Liver (tissue), 8 donors: ENCODE measurements at regions not wholly inside any gene's neighbourhood (a gene's known extent, or its start where the extent isn't known, plus 50 kb on each side); places are given as distances from the start of the nearest gene placed in this dataset.

Experiments used
- DNase-seq: peaks from one replicate; pipeline ENCODE4 v3.0.0-alpha.2; 2017; ENCODE audit warnings: low spot score
- H3K27ac ChIP-seq, 2 donors: one replicate each; pipeline ENCODE4 v1.7.0; 2013; ENCODE audit warnings: inconsistent platforms in 2 of 2, low read length in 2 of 2, control low read depth in 1 of 2, low read depth in 1 of 2, mild to moderate bottlenecking in 1 of 2
- H3K27me3 ChIP-seq, 4 donors: one replicate each; pipeline versions ENCODE4 v1.6.1 to v1.7.0; 2013; ENCODE audit warnings: low read length in 3 of 4, inconsistent platforms in 1 of 4, mild to moderate bottlenecking in 1 of 4, moderate library complexity in 1 of 4; ENCODE audit not compliant: control insufficient read depth in 4 of 4, insufficient read depth in 4 of 4
- H3K36me3 ChIP-seq, 4 donors: one replicate each; pipeline versions ENCODE4 v1.6.1 to v1.7.0; 2013; ENCODE audit warnings: low read length in 3 of 4, mild to moderate bottlenecking in 3 of 4, low read depth in 1 of 4, moderate library complexity in 1 of 4; ENCODE audit not compliant: control insufficient read depth in 4 of 4, insufficient read depth in 3 of 4
- H3K4me1 ChIP-seq, 4 donors: one replicate each; pipeline versions ENCODE4 v1.6.1 to v1.7.0; 2013; ENCODE audit warnings: low read length in 3 of 4, mild to moderate bottlenecking in 3 of 4, moderate library complexity in 1 of 4; ENCODE audit not compliant: control insufficient read depth in 4 of 4, insufficient read depth in 4 of 4
- H3K4me3 ChIP-seq, 3 donors: one replicate each; pipeline versions ENCODE4 v1.6.1 to v1.7.0; 2013; ENCODE audit warnings: low read length in 3 of 3, control low read depth in 1 of 3, low read depth in 1 of 3, mild to moderate bottlenecking in 1 of 3
- H3K9ac ChIP-seq, 2 donors: one replicate each; pipeline ENCODE4 v1.7.0; 2013; ENCODE audit warnings: low read length in 2 of 2, mild to moderate bottlenecking in 2 of 2, moderate library complexity in 2 of 2, control low read depth in 1 of 2, low read depth in 1 of 2
- H3K9me3 ChIP-seq, 4 donors: one replicate each; pipeline versions ENCODE4 v1.6.1 to v1.7.0; 2013; ENCODE audit warnings: low read length in 3 of 4; ENCODE audit not compliant: control insufficient read depth in 4 of 4
- EGR1 ChIP-seq, 2 donors: IDR thresholded peaks; 2 replicates each; pipeline ENCODE4 v1.6.1; 2016 to 2018; ENCODE audit warnings: antibody characterized with exemption in 2 of 2, low read depth in 2 of 2
- FOXA1 ChIP-seq: IDR thresholded peaks from 2 replicates; pipeline ENCODE4 v1.6.1; 2016; ENCODE audit warnings: antibody characterized with exemption
- FOXA2 ChIP-seq: IDR thresholded peaks from 2 replicates; pipeline ENCODE4 v1.6.1; 2016; ENCODE audit warnings: antibody characterized with exemption
- GABPA ChIP-seq, 2 donors: IDR thresholded peaks in 1 of 2; conservative IDR thresholded peaks in 1 of 2; 2 replicates each; pipeline ENCODE4 v1.6.1; 2016; ENCODE audit warnings: antibody characterized with exemption in 2 of 2, mild to moderate bottlenecking in 1 of 2, moderate library complexity in 1 of 2
- HNF4A ChIP-seq, 2 donors: conservative IDR thresholded peaks; 2 replicates each; pipeline ENCODE4 v1.6.1; 2016; ENCODE audit warnings: antibody characterized with exemption in 2 of 2, mild to moderate bottlenecking in 2 of 2
- HNF4G ChIP-seq: IDR thresholded peaks from 2 replicates; pipeline ENCODE4 v1.6.1; 2016; ENCODE audit warnings: antibody characterized with exemption
- JUND ChIP-seq, 2 donors: IDR thresholded peaks; 2 replicates each; pipeline ENCODE4 v1.6.1; 2016; ENCODE audit warnings: antibody characterized with exemption in 2 of 2
- NR2F2 ChIP-seq: IDR thresholded peaks from 2 replicates; pipeline ENCODE4 v1.6.1; 2016; ENCODE audit warnings: antibody characterized with exemption
- RAD21 ChIP-seq, 2 donors: IDR thresholded peaks; 2 replicates each; pipeline ENCODE4 v1.6.1; 2016; ENCODE audit warnings: antibody characterized with exemption in 2 of 2, mild to moderate bottlenecking in 2 of 2
- RXRA ChIP-seq, 2 donors: IDR thresholded peaks; 2 replicates each; pipeline ENCODE4 v1.6.1; 2017 to 2018; ENCODE audit warnings: antibody characterized with exemption in 2 of 2, mild to moderate bottlenecking in 1 of 2
- SP1 ChIP-seq: IDR thresholded peaks from 2 replicates; pipeline ENCODE4 v1.6.1; 2018; ENCODE audit warnings: antibody characterized with exemption, mild to moderate bottlenecking
- TAF1 ChIP-seq: conservative IDR thresholded peaks from 2 replicates; pipeline ENCODE4 v1.6.1; 2016; ENCODE audit warnings: antibody characterized with exemption, mild to moderate bottlenecking
- YY1 ChIP-seq: IDR thresholded peaks from 2 replicates; pipeline ENCODE4 v1.6.1; 2016; ENCODE audit warnings: antibody characterized with exemption, mild to moderate bottlenecking
- WGBS: extraction: QIAGEN DNeasy Blood & Tissue Kit; methylation state at CpG from one replicate; pipeline ENCODE4 v1.1.7; 2013; 5-methylcytosine and 5-hydroxymethylcytosine counted together
- TF ChIP-seq, protein P1 (sequence below): IDR thresholded peaks from 2 replicates; pipeline ENCODE4 v1.6.1; 2016; ENCODE audit warnings: antibody characterized with exemption
- TF ChIP-seq, protein P2 (sequence below): IDR thresholded peaks from 2 replicates; pipeline ENCODE4 v1.6.1; 2016; ENCODE audit warnings: antibody characterized with exemption, mild to moderate bottlenecking
- TF ChIP-seq, protein P3 (sequence below): IDR thresholded peaks from 2 replicates; pipeline ENCODE4 v1.6.1; 2016; ENCODE audit warnings: antibody characterized with exemption
- TF ChIP-seq, protein P4 (sequence below): fragments of 150-350 bp; IDR thresholded peaks from 2 replicates; pipeline ENCODE4 v1.5.1; 2017; ENCODE audit warnings: improper control_type of control experiment, low read depth, low read length; ENCODE audit not compliant: missing input control
- TF ChIP-seq, protein P5 (sequence below): IDR thresholded peaks from 2 replicates; pipeline ENCODE4 v1.6.1; 2016; ENCODE audit warnings: antibody characterized with exemption
- donor health status: healthy.
- donor health status: healthy.
- donor health status: healthy.
- donor health status: healthy.
- donor health status: healthy.

DNA sequence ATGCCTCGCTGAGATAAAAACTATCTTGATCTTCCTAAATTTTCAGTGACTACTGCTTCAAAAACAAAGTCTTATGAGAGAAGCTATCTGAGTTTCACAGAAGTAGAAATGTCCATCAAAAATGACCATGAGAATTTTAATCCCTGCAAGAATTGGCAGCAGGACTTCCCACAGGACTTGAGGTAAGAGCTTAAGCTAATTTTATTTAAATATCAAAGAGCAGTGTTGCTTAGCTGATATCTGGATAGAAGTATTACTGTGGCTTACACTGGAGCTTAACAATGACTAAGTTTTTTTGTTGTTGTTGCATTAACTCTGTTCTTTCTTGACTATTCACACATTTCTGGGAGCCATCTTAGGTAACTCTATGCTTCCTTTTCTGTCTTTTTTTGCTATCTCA lies 60.8 kb upstream of the EPHA3 start:
- Histone ChIP-seq H3K4me1 (no peaks in the 10 kb centered on the region), H3K9ac (no peak overlapping the region), H3K27me3 (no peaks in the 10 kb centered on the region), H3K9me3 (no peaks in the 10 kb centered on the region), H3K27ac (no peak overlapping the region), H3K36me3 (no peaks in the 10 kb centered on the region), H3K4me3 (no peak overlapping the region)
- DNase-seq, result no peak
- 59% methylated on average over 1 of the region's 1 CpG for WGBS
- no peak for TF ChIP-seq JUND (IDR thresholded peaks at IDR 0.05)
- TF ChIP-seq RXRA (IDR thresholded peaks at IDR 0.05), result no peak
- TF ChIP-seq RAD21 (IDR thresholded peaks at IDR 0.05), result no peak

DNA sequence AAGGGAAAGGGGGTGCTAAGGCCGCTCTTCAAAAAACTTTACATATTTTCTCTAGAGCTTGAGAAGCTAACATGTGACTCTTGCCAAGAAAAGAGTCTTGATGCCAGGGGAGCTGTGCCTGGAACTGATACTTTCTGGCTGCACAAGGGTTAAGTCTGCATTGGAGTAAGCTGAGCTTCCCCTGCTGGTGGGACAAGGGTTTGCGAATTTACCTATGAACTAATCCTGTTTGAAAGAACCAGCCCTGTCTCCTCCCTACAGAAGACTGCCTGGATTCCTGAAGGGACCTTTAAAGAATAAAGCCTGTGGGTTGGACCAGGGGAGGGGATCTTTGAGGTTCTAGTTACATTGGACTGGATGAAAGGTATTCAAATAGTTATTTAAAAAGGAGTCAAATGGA lies 58.3 kb upstream of the EPHA3 start:
- H3K9me3 ChIP-seq, result no peaks in the 10 kb centered on the region
- no peak overlapping the region for H3K4me3 ChIP-seq
- DNase-seq, result no peak
- TF ChIP-seq NR2F2, result no peak
- TF ChIP-seq YY1, result no peak
- TF ChIP-seq, protein P1, sequence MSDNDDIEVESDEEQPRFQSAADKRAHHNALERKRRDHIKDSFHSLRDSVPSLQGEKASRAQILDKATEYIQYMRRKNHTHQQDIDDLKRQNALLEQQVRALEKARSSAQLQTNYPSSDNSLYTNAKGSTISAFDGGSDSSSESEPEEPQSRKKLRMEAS, result no peak
- TF ChIP-seq RXRA (IDR thresholded peaks at IDR 0.05), result no peak
- no peak for TF ChIP-seq JUND (IDR thresholded peaks at IDR 0.05)
- no peak for TF ChIP-seq RAD21 (IDR thresholded peaks at IDR 0.05)
- TF ChIP-seq FOXA2, result no peak
- TF ChIP-seq, protein P2, sequence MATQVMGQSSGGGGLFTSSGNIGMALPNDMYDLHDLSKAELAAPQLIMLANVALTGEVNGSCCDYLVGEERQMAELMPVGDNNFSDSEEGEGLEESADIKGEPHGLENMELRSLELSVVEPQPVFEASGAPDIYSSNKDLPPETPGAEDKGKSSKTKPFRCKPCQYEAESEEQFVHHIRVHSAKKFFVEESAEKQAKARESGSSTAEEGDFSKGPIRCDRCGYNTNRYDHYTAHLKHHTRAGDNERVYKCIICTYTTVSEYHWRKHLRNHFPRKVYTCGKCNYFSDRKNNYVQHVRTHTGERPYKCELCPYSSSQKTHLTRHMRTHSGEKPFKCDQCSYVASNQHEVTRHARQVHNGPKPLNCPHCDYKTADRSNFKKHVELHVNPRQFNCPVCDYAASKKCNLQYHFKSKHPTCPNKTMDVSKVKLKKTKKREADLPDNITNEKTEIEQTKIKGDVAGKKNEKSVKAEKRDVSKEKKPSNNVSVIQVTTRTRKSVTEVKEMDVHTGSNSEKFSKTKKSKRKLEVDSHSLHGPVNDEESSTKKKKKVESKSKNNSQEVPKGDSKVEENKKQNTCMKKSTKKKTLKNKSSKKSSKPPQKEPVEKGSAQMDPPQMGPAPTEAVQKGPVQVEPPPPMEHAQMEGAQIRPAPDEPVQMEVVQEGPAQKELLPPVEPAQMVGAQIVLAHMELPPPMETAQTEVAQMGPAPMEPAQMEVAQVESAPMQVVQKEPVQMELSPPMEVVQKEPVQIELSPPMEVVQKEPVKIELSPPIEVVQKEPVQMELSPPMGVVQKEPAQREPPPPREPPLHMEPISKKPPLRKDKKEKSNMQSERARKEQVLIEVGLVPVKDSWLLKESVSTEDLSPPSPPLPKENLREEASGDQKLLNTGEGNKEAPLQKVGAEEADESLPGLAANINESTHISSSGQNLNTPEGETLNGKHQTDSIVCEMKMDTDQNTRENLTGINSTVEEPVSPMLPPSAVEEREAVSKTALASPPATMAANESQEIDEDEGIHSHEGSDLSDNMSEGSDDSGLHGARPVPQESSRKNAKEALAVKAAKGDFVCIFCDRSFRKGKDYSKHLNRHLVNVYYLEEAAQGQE, result no peak
- TF ChIP-seq, protein P3, sequence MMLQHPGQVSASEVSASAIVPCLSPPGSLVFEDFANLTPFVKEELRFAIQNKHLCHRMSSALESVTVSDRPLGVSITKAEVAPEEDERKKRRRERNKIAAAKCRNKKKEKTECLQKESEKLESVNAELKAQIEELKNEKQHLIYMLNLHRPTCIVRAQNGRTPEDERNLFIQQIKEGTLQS, result no peak
- TF ChIP-seq FOXA1, result no peak
- no peak for TF ChIP-seq EGR1 (IDR thresholded peaks at IDR 0.05; ENCODE audit: low read depth in 2 of 2)
- TF ChIP-seq GABPA (IDR thresholded peaks at IDR 0.05 in 1 of 2, conservative IDR thresholded peaks at IDR 0.05 in 1 of 2), result no peak
- no peak for TF ChIP-seq HNF4A (conservative IDR thresholded peaks at IDR 0.05)
- TF ChIP-seq, protein P4, sequence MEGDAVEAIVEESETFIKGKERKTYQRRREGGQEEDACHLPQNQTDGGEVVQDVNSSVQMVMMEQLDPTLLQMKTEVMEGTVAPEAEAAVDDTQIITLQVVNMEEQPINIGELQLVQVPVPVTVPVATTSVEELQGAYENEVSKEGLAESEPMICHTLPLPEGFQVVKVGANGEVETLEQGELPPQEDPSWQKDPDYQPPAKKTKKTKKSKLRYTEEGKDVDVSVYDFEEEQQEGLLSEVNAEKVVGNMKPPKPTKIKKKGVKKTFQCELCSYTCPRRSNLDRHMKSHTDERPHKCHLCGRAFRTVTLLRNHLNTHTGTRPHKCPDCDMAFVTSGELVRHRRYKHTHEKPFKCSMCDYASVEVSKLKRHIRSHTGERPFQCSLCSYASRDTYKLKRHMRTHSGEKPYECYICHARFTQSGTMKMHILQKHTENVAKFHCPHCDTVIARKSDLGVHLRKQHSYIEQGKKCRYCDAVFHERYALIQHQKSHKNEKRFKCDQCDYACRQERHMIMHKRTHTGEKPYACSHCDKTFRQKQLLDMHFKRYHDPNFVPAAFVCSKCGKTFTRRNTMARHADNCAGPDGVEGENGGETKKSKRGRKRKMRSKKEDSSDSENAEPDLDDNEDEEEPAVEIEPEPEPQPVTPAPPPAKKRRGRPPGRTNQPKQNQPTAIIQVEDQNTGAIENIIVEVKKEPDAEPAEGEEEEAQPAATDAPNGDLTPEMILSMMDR, result no peak
- TF ChIP-seq, protein P5, sequence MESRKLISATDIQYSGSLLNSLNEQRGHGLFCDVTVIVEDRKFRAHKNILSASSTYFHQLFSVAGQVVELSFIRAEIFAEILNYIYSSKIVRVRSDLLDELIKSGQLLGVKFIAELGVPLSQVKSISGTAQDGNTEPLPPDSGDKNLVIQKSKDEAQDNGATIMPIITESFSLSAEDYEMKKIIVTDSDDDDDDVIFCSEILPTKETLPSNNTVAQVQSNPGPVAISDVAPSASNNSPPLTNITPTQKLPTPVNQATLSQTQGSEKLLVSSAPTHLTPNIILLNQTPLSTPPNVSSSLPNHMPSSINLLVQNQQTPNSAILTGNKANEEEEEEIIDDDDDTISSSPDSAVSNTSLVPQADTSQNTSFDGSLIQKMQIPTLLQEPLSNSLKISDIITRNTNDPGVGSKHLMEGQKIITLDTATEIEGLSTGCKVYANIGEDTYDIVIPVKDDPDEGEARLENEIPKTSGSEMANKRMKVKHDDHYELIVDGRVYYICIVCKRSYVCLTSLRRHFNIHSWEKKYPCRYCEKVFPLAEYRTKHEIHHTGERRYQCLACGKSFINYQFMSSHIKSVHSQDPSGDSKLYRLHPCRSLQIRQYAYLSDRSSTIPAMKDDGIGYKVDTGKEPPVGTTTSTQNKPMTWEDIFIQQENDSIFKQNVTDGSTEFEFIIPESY, result no peak
- TF ChIP-seq TAF1, result no peak
- TF ChIP-seq SP1, result no peak
- no peak for TF ChIP-seq HNF4G
- WGBS, result 50% methylated on average over 2 of the region's 2 CpGs
- H3K27me3 ChIP-seq, result no peaks in the 10 kb centered on the region
- no peak overlapping the region for H3K9ac ChIP-seq
- no peak overlapping the region for H3K27ac ChIP-seq
- H3K36me3 ChIP-seq, result no peaks in the 10 kb centered on the region
- no peaks in the 10 kb centered on the region for H3K4me1 ChIP-seq
